Endothelial cell of umbilical vein (primary cell): ENCODE measurements at regions not wholly inside any gene's neighbourhood (a gene's known extent, or its start where the extent isn't known, plus 50 kb on each side); places are given as distances from the start of the nearest gene placed in this dataset.

Source experiments
- POLR2A ChIP-seq: IDR thresholded peaks from 2 replicates; pipeline ENCODE4 v1.6.1; 2012; ENCODE audit warnings: low read depth, mild to moderate bottlenecking, control low read depth, low read length
- POLR2AphosphoS5 ChIP-seq: IDR thresholded peaks from 2 replicates; pipeline ENCODE4 v1.6.1; 2012; ENCODE audit warnings: low read depth, mild to moderate bottlenecking, control low read depth, low read length, moderate library complexity; ENCODE audit not compliant: insufficient read depth
- TF ChIP-seq, protein P1 (sequence below): IDR thresholded peaks from 2 replicates; pipeline ENCODE4 v1.6.1; 2011; ENCODE audit not compliant: insufficient read depth, insufficient read length
- TF ChIP-seq, protein P2 (sequence below), 2 donors: IDR thresholded peaks; 1 replicate in 1 of 2; 2 replicates in 1 of 2; pipeline ENCODE4 v1.5.1; 2011; ENCODE audit warnings: low read length in 2 of 2, mild to moderate bottlenecking in 2 of 2, moderate library complexity in 2 of 2, control low read depth in 1 of 2, inconsistent platforms in 1 of 2, low read depth in 1 of 2; ENCODE audit not compliant: insufficient read depth in 1 of 2; ENCODE audit errors: extremely low read depth in 1 of 2

DNA sequence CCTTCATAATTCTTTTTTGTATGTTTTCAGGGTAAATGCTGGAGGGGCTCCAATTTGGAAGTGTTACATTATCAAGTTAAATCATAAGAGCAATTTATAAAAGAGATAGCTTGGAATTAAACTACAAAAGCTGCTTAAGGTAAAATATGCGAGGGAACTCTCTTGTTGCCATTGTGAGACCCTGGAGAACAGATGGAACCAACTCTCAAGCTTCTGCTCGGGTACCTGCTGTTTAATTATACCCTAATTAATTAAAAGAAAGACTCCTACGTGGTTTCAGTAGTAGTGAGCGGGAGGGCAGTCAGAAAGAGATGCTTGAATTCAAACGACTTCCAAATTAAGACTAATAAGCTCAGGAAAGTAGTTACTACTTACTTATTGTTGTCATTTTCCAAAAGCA, 313.1 kb upstream of the TACR3 start:
- TF ChIP-seq, protein P1, sequence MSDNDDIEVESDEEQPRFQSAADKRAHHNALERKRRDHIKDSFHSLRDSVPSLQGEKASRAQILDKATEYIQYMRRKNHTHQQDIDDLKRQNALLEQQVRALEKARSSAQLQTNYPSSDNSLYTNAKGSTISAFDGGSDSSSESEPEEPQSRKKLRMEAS, result no peak
- TF ChIP-seq, protein P2, sequence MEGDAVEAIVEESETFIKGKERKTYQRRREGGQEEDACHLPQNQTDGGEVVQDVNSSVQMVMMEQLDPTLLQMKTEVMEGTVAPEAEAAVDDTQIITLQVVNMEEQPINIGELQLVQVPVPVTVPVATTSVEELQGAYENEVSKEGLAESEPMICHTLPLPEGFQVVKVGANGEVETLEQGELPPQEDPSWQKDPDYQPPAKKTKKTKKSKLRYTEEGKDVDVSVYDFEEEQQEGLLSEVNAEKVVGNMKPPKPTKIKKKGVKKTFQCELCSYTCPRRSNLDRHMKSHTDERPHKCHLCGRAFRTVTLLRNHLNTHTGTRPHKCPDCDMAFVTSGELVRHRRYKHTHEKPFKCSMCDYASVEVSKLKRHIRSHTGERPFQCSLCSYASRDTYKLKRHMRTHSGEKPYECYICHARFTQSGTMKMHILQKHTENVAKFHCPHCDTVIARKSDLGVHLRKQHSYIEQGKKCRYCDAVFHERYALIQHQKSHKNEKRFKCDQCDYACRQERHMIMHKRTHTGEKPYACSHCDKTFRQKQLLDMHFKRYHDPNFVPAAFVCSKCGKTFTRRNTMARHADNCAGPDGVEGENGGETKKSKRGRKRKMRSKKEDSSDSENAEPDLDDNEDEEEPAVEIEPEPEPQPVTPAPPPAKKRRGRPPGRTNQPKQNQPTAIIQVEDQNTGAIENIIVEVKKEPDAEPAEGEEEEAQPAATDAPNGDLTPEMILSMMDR (IDR thresholded peaks at IDR 0.05; ENCODE audit: extremely low read depth in 1 of 2, insufficient read depth in 1 of 2, low read depth in 1 of 2, low read length in 2 of 2), result no peak
- TF ChIP-seq POLR2AphosphoS5 (no peak), POLR2A (no peak)
